ENCODE measurements at regions not wholly inside any gene's neighbourhood (a gene's known extent, or its start where the extent isn't known, plus 50 kb on each side); places are given as distances from the start of the nearest gene placed in this dataset.

GRCh38 chr7:83782628-83783027 lies 133.7 kb upstream of the SEMA3E start:
- no peak overlapping the region for H3K4me3 ChIP-seq (replicated peaks; ENCODE audit: low read depth, low read length)
- DNase-seq (ENCODE audit: extremely low read depth, low read depth) = no peak
- no peak for TF ChIP-seq CTCF (IDR thresholded peaks at IDR 0.05; ENCODE audit: low read depth, low read length, missing control alignments)

- DNase-seq (ENCODE audit: extremely low read depth, low read depth) = no peak
- H3K4me3 ChIP-seq (replicated peaks; ENCODE audit: low read depth, low read length) = no peak overlapping the region
- TF ChIP-seq CTCF (IDR thresholded peaks at IDR 0.05; ENCODE audit: low read depth, low read length, missing control alignments) = no peak
Observed at GRCh38 chr7:83778073-83778443, 129.1 kb upstream of the SEMA3E start.

- H3K4me3 ChIP-seq (replicated peaks; ENCODE audit: low read depth, low read length) = no peak overlapping the region
- no peak for DNase-seq (ENCODE audit: extremely low read depth, low read depth)
- no peak for TF ChIP-seq CTCF (IDR thresholded peaks at IDR 0.05; ENCODE audit: low read depth, low read length, missing control alignments)
Observed at GRCh38 chr7:83777406-83778072, 128.6 kb upstream of the SEMA3E start.

- DNase-seq (ENCODE audit: extremely low read depth, low read depth) = no peak
- no peak overlapping the region for H3K4me3 ChIP-seq (replicated peaks; ENCODE audit: low read depth, low read length)
- no peak for TF ChIP-seq CTCF (IDR thresholded peaks at IDR 0.05; ENCODE audit: low read depth, low read length, missing control alignments)
Observed at GRCh38 chr7:83769407-83769806, 120.5 kb upstream of the SEMA3E start.

- H3K4me3 ChIP-seq (replicated peaks; ENCODE audit: low read depth, low read length) = no peak overlapping the region
- no peak for DNase-seq (ENCODE audit: extremely low read depth, low read depth)
- no peak for TF ChIP-seq CTCF (IDR thresholded peaks at IDR 0.05; ENCODE audit: low read depth, low read length, missing control alignments)
Observed at GRCh38 chr7:83751217-83751616, 102.3 kb upstream of the SEMA3E start.

- DNase-seq (ENCODE audit: extremely low read depth, low read depth) = no peak
- no peak for TF ChIP-seq CTCF (IDR thresholded peaks at IDR 0.05; ENCODE audit: low read depth, low read length, missing control alignments)
- no peak overlapping the region for H3K4me3 ChIP-seq (replicated peaks; ENCODE audit: low read depth, low read length)
Observed at GRCh38 chr7:83749495-83749894, 100.6 kb upstream of the SEMA3E start.

GRCh38 chr7:83739527-83739926 lies 90.6 kb upstream of the SEMA3E start:
- TF ChIP-seq CTCF (IDR thresholded peaks at IDR 0.05; ENCODE audit: low read depth, low read length, missing control alignments) = no peak
- no peak for DNase-seq (ENCODE audit: extremely low read depth, low read depth)
- H3K4me3 ChIP-seq (replicated peaks; ENCODE audit: low read depth, low read length) = no peak overlapping the region
